ENCODE measurements at regions not wholly inside any gene's neighbourhood (a gene's known extent, or its start where the extent isn't known, plus 50 kb on each side); places are given as distances from the start of the nearest gene placed in this dataset.

GRCh38 chr11:97451441-97451840, 1061.6 kb downstream of the JRKL start:
- TF ChIP-seq EP300 (IDR thresholded peaks at IDR 0.05; ENCODE audit: borderline replicate concordance in 1 of 2, control insufficient read depth in 1 of 2, low read depth in 2 of 2, low read length in 2 of 2): no peak
- no peak for TF ChIP-seq CREM (IDR thresholded peaks at IDR 0.05; ENCODE audit: low read depth)
- no peak for TF ChIP-seq CTCF (IDR thresholded peaks at IDR 0.05 in 2 of 3, conservative IDR thresholded peaks at IDR 0.05 in 1 of 3; ENCODE audit: control insufficient read depth in 2 of 3, extremely low read depth in 1 of 3, insufficient read depth in 1 of 3, low read depth in 3 of 3, low read length in 3 of 3)
- no peak for TF ChIP-seq BACH1 (IDR thresholded peaks at IDR 0.05; ENCODE audit: borderline replicate concordance)
- no peak for TF ChIP-seq EGR1 (IDR thresholded peaks at IDR 0.05; ENCODE audit: borderline replicate concordance in 1 of 2, low read depth in 2 of 2, low read length in 2 of 2)
- no peak for TF ChIP-seq ETV6 (conservative IDR thresholded peaks at IDR 0.05 in 1 of 2, IDR thresholded peaks at IDR 0.05 in 1 of 2; ENCODE audit: borderline replicate concordance in 1 of 2, low read depth in 1 of 2)
- TF ChIP-seq TAF1 (IDR thresholded peaks at IDR 0.05; ENCODE audit: borderline replicate concordance, low read depth, low read length): no peak
- no peak for TF ChIP-seq ZBTB40 (IDR thresholded peaks at IDR 0.05; ENCODE audit: borderline replicate concordance)

Measured in GM12878 (cell line).